A549 (cell line): ENCODE measurements at regions not wholly inside any gene's neighbourhood (a gene's known extent, or its start where the extent isn't known, plus 50 kb on each side); places are given as distances from the start of the nearest gene placed in this dataset.

ENCODE experiments used
- EP300 ChIP-seq, 2 experiments: fragments of >200 bp; sonication (Bioruptor Twin); formaldehyde crosslinking; IDR thresholded peaks; 2 replicates in 1 of 2; 3 replicates in 1 of 2; pipeline ENCODE4 v1.6.1; 2016 to 2017
- HDAC2 ChIP-seq: fragments of 200-600 bp; sonication (generic); IDR thresholded peaks from 2 replicates; pipeline ENCODE4 v1.6.1; 2016
- JUN ChIP-seq, 2 experiments: fragments of >200 bp; sonication (Bioruptor Twin); formaldehyde crosslinking; IDR thresholded peaks; 2 replicates in 1 of 2; 3 replicates in 1 of 2; pipeline ENCODE4 v1.6.1; 2016 to 2017
- MYC ChIP-seq: IDR thresholded peaks from 2 replicates; pipeline ENCODE4 v1.6.1; 2012; ENCODE audit warnings: mild to moderate bottlenecking, inconsistent platforms, low read length, improper control_type of control experiment, borderline replicate concordance
- POLR2A ChIP-seq: IDR thresholded peaks from 2 replicates; pipeline ENCODE4 v1.6.1; 2012; ENCODE audit warnings: mild to moderate bottlenecking, low read length
- ZSCAN20 ChIP-seq: fragments of 250-450 bp; sonication (Bioruptor Pico); IDR thresholded peaks from 2 replicates; pipeline ENCODE4 v1.8.0; 2022; ENCODE audit warnings: mild to moderate bottlenecking, moderate library complexity
- TF ChIP-seq, protein P1 (sequence below): fragments of >200 bp; sonication (Bioruptor Twin); formaldehyde crosslinking; IDR thresholded peaks from 3 replicates; pipeline ENCODE4 v1.5.1; 2016

DNA sequence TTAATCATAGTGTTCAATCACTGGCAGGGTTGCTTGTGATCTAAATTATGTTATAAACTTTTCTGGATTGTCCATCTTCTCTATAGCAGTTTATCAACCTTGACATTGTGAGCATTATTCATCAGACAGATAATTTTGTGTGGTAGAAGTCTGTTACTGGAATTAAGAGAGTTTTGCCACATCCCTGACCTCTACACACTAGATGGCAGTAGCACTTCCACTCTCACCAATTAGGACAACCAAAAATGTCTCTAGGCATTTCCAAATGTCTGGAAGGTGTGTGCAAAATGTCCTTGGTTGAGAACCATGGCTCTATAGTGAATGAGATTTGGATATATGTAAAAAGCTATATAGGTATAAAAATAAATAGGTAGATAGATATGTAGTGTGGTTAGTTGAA lies 324.1 kb upstream of the FAM47C start:
- TF ChIP-seq, protein P1, sequence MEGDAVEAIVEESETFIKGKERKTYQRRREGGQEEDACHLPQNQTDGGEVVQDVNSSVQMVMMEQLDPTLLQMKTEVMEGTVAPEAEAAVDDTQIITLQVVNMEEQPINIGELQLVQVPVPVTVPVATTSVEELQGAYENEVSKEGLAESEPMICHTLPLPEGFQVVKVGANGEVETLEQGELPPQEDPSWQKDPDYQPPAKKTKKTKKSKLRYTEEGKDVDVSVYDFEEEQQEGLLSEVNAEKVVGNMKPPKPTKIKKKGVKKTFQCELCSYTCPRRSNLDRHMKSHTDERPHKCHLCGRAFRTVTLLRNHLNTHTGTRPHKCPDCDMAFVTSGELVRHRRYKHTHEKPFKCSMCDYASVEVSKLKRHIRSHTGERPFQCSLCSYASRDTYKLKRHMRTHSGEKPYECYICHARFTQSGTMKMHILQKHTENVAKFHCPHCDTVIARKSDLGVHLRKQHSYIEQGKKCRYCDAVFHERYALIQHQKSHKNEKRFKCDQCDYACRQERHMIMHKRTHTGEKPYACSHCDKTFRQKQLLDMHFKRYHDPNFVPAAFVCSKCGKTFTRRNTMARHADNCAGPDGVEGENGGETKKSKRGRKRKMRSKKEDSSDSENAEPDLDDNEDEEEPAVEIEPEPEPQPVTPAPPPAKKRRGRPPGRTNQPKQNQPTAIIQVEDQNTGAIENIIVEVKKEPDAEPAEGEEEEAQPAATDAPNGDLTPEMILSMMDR: no peak
- TF ChIP-seq EP300 (IDR thresholded peaks at IDR 0.05) (no peak), POLR2A (no peak), MYC (no peak), HDAC2 (no peak), ZSCAN20 (CRISPR knock-in tag) (no peak), JUN (IDR thresholded peaks at IDR 0.05) (no peak)
